NCI-H524 treated with DMSO at 0.1 percent for 48 hours (cell line): ENCODE measurements at regions not wholly inside any gene's neighbourhood (a gene's known extent, or its start where the extent isn't known, plus 50 kb on each side); places are given as distances from the start of the nearest gene placed in this dataset.

Source experiments
- DNase-seq: peaks from one replicate; lab custom pipeline; 2025; lab: John Stamatoyannopoulos, UW

DNA sequence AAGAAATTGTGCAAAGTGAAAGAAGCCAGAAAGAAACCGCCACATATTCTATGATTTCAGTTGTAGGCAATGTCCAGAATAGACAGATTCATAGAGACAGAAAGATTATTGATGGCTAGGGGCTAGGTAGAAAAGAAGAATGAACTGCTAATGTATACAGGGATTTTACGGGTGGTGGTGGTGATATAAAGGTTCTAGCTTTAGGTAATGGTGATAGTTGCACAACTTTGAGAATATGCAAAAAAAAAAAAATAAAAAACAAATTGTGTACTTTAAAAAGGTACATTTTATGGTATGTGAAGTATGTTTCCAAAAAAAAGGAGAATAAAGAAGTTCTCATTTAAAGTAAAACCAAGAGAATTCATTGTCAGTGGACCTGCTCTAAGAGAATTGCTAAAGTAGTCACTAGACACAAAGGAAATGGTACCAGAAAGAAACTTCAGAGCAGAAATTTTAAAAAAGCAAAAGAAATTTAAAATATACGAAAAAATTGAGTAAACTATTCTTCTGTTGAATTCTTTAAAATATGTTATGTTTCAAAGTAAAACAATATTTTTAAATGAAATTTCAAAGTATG, 680.1 kb downstream of the UQCRFS1 start:
- DNase-seq = no peak

DNA sequence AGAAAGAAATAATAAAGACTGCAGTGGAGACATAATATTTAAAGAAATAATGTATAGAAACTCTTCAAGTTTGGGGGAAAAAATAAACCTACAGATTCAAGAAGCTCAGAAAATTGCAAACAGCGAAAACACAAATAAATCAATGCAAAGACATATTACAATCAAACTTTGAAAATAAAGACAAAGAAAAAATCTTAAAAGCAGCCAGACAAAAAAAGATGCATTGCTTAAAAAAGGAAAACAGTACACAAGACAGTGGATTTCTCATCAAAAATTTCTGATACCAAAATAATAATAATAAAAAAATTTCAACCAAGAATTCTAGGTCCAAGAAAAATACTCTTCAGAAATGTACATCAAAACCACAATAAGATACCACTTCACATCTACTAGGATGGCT, 681.0 kb downstream of the UQCRFS1 start:
- no peak for DNase-seq

DNA sequence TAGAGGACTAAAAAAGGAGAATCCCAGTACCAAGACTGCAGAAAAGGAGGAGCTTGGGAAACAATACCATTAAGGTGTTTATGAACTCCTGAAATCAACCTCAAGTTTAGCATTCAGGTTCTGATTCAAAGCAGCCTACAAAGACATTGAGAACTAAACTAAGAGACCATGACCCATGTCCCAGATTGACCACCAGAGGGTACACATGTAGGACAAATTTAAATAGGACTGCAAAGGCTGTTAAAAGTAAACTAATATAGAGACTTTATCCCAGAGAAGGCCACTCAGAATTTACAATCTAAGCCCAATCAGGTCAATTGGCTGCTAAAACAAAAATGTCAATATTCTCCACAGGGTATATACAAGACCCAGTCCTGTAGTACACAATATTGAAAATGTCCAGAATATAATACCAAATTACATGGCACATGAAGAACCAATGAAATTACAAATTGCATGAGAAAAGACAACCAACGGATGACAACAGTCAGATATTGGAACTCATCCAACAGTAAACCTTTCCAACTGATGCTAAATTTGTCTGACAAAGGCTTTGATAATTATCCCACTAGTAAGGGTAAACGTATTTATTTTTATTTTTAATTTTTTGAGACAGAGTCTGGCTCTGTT, 682.4 kb downstream of the UQCRFS1 start:
- DNase-seq = no peak

DNA sequence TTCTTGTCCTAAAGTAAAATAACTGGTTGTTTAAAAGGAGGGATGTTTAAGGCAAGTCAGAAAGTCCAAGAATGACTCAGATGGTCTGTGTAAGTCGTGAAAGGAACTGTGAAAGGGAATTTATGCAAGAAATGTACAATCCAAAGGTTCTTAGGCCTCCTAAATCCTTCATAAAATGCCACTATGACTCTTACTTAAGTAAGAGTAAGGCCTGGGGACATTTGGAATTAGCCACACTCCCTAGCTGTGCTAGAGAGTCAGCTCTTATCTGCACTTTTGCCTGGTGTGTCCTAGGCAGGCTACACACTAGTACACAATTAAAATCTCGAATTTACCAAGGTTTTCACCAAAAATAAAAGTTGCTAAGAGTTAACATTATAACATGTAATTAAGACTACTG, 686.9 kb downstream of the UQCRFS1 start:
- no peak for DNase-seq

DNA sequence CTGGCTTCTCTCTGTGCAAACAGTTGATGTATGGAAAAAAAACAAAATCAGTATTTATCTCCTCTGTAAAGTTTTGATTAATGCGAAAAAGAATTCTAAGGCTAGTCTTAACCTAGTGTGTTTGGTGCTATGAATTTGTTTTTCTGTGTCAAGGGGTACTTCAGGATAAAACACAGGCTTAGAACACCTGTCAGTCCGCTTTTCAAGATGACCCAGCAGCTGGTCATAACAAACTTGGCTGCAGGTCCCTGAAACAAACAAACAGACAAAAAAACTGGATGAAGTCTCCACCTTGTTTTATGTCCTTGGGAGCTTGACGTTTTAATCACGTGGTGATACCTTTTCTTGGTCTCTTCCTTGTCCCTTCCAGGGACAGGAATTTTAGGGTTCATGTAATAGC, 689.3 kb downstream of the UQCRFS1 start:
- no peak for DNase-seq

DNA sequence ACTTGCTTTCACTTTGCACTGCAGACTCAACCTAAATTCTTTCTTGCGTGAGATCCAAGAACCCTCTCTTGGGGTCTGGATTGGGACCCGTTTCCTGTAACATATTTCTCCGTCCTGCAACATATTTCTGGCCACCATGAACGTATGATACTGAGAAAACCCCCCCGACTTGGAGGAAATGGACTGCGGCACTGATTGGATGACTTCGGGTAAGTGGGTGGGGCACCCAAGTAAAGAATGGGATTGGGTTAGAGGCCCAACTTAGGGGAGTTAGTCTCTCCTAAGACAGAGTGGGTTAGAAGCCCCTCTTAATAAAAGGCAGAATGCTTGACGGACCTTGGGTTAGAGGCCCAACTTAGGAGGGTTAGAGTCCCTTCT, 690.4 kb downstream of the UQCRFS1 start:
- DNase-seq = no peak

DNA sequence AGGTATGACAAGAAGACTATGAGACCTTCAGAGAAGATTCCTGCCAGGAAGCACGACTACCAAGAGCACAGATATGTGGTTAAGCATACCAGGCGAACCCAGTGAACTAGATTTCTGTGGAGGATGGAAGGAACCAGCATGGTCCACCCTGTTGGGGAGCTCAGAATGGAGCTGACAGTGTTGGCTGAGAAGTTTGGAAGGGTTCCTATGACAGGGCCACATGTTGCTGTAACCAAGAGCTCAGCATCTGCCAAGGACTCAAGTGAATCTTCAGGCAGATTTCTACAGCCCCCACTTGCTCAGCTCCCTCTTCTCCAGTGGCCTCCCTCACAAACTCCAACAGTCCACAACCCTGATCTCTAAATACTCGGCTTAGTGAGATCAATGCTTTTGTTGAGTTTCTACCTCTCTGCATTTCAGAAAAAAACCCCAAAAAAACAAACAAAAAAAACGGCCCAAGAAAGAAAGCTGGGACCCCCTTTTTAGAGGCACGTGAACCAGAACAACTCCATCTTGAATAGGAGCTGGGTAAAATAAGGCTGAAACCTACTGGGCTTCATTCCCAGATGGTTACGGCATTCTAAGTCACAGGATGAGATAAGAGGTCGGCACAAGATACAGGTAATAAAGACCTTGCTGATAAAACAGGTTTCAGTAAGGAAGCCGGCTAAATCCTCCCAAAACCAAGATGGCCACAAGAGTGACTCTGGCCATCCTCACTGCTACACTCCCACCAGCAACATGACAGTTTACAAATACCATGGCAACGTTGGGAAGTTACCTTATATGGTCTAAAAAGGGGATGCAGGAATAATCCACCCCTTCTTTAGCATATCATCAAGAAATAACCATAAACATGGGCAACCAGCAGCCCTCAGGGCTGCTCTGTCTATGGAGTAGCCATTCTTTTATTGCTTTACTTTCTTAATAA, 691.1 kb downstream of the UQCRFS1 start:
- DNase-seq = no peak

DNA sequence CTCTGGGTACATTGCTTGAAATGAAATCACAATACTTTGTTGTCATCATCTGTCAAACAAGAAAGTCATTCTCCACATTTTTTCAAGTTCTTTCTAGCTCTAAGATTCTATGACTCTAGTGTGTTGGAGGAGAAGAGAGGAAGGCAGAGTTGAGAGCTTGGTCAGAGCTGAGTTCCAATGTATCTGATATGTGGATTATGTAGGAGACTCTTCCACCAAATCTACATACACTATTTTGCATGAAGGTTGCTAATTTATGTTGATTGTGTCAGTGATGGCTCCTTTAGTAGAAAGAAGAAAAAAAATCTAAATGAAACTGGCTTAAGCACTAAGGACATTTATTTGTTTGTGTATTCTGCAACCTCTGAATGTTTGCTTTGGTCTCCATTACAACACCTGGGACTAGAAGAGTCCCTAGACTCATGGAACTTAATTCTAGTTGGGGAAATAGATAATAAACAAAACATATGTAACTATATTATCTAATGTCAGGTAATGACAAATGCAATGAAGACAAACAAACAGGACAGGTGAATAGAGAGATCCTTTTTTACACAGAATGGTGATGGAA, 691.9 kb downstream of the UQCRFS1 start:
- no peak for DNase-seq

DNA sequence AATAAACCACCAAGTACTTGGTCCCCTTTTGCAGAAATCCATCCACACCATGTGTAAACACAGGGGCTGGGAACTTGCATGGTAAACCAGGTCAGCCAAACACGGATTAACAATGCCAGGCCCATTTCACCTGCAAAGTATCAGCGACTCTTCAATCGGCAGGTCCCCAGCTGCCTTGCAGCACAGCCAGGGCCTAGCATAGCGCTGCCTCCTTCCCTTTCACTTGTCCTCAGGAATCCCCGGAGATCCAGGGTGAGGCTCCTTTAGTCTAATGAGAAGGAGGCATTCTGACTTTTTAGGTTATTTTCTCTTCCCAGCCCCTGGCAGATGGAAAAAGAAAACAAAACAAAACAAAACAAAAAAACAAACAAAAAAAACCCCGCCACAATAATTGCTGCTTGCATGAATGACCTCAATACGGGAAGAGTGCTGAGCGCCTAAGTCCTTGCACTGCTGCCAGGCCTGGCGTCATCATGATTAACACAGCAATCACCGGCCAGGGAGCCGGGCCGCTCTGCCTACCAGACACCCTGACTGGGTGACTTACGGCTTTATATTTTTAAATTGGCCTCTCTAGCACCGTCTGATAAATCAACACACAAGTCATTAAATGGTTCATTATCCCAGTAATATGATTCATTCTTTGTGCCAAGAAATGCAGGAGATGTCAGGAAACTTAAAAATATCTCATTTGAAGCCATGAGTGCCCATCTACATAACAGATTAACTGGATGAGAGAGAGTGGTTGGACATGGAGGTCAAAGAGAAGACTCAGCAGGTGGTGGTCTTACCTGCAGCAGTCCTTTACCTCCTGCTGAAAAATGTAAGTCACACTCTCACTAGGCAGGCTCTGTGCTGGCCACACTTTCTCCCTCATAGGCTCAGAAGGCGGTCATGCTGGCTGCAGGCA, 692.7 kb downstream of the UQCRFS1 start:
- no peak for DNase-seq

DNA sequence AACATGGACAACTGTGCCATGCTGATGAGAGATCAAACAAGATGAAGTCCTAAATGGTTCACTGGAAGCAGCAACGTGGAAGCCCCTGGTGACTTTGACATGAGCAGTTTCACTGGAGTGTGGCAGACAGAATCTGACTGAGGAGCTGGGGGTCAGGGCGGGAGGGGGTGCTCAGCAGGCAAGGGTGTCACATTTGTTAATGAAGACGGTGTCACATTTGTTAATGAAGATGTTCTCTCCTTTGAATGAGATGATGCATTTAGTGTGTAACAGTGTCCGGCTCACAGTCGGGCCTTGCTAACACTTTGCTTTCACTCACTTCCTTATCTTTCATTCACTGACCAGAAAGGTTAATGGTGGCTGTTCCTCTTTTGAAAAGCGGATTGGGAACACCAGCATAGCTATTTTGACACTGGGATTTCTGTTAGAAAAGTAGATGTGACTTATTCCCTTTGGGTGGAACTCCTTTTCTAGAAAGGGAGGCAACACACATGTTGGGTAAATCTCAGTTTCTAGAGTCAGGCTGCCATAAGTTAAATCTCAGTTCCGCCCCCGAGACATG, 693.7 kb downstream of the UQCRFS1 start:
- DNase-seq = no peak

DNA sequence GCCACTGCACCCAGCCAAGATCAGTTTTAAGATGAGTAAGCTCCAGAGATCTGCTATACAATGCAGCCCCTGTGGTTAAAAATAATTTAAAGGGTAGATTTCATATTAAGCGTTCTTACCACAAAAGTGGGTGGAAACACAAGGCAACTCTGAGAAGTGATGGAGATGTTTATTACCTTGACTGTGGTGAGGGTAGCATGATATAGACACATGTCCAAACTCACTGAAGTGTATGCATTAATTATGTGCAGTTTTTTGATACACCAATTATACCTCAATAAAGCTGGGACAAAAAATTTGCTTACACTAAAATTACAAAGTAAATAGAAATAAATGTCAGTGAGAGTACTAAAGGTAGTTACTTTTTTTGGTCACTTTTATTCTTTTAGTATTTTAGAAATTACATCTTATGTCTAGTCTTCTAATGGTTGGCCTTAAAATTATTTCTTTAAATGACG, 696.5 kb downstream of the UQCRFS1 start:
- no peak for DNase-seq

DNA sequence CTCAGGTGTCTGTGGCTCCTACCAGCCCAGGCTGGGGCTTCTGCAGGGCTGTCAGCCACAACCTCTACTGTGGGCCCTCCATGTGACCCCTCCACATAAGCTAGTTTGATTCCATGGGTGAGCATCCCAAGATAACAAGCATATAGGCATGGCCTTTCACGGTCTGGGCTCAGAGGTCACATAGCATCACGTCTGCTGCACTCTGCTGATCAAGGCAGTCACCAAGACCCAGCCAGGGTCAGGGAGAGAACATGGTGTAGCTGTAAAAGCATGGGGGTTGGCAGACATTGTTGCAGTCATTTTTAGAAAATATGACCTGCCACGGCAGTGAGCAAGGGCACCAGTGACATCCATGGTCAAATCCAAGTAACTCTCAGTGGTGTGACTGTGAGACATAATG, 698.8 kb downstream of the UQCRFS1 start:
- DNase-seq = no peak

DNA sequence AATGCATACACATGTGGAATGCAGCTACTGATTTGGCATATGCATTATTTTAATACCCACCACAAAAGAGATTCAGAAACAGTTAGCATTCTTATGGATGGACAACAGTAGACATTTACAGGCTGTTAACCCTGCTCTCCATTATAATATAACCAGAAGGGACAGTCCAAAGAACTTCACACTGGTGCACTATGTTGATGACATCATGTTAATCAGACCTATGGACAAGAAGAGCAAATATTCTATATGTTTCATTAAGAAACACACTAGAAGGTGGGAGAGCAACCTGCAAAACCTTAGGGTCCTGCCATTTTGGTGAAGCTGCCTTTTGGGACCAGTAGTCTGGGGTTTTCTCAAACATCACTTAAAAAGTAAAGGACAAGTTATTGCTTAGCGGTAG, 701.3 kb downstream of the UQCRFS1 start:
- DNase-seq = no peak

DNA sequence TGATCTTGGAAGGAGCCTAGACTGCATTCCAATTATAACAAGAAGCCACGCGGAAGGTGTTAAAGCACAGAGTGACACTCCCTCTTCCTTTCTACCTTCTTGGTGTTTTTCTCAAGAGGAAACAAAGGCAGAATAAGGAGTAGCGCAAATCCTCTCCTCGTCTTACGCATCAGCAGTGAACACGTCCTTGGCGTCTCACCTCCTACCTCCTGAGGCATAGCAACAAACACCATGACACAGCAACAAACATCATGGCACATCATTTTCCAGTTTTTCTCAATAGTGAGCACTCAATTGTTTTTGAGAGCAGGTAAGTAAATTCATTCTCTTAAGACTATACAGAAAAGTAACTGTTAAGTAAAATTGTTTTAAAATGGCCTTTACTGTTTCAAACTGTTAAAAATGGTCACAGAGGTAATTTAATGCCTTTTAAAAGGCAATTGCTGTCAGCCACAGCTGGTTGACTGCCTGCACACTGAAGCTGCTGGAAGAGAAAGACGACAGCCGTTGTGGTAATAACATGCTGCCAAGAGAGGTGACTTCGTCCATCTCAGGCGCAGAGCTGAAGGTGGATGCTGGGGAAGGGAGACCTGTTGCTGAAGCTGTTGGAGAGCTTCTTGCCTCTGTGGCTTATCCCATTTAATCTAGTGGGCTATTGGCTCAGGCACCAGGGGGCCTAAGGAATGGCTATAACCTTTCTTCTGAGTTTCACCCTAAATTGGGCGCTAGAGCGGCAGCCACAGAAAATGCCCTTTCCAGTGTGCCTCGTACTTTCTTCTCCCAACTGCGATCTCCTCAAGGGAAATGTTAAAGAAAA, 703.7 kb downstream of the UQCRFS1 start:
- DNase-seq = no peak

DNA sequence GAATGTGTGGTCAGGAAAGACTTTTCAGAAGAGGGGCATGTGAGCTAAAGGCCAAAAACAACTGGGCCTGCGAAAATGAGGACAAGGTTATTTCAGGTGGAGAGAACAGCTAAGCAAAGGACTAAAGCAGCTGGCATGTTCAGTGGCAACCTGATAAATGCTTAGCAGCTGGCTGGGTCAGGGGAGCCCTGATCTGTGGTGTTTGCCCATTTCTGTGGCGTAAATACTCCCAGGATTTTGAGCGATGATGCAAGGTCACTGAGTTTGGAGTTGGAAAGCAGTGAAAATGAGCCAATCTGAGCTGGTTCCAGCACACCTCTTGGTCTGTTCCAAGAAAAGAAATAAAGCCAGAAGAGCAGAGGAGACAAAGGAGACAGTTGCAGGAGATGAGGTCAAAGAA, 704.3 kb downstream of the UQCRFS1 start:
- no peak for DNase-seq

DNA sequence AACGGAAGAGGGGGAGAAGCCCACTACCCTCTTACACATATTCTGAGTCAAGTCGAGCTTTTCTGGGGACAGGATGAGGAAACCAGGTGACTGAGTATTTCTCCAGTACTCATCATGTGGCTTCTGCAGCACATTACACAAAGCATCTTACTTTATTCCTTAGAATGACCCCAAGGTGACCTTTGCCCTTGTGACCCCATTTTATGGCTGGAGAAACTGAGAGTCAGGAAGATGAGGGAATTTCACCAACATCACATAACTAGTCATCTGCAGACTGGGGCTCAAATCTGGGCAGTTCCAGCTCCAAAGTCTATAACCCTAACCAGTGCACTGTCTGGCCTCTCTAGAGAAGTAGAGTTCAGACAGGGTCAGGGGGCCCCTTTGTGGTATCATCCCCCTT, 707.0 kb downstream of the UQCRFS1 start:
- no peak for DNase-seq

DNA sequence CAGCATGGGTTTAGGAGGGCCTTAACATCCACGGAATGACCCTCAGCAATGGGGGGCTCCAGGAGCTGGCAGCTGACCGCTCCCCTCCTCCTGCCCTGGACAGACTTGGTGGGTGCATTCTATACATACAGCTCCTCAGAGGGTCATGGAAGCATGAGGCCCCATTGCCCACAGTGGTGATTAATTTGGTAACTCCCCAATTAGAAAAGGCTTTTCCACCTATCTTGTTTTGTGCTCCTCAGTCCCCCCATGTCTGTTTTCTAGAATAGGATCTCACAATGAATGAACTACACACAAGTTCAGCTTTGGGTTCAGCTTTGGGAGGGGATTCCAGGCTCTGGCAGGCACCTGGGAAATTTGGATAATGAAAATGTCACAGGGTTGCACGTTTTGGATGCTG, 707.8 kb downstream of the UQCRFS1 start:
- no peak for DNase-seq

DNA sequence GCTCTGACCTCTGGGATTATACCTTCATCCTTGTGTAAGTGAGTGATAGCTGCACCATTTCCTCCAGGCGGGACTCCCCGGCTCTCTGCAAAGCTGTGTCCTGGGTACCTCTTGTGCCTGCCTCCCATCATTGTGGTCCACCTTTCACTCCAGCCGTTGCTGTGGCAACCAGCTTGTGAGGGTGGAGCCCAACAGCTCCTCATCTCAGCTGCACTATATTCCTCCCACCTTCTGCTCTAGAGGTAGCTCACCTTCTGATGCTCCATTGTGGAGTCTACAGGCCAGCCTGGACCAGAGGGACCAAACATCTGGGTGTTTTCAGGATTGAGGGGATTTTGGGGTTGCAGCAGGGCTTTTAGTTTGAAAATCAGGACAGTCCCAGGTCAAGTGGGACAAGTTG, 708.2 kb downstream of the UQCRFS1 start:
- no peak for DNase-seq

DNA sequence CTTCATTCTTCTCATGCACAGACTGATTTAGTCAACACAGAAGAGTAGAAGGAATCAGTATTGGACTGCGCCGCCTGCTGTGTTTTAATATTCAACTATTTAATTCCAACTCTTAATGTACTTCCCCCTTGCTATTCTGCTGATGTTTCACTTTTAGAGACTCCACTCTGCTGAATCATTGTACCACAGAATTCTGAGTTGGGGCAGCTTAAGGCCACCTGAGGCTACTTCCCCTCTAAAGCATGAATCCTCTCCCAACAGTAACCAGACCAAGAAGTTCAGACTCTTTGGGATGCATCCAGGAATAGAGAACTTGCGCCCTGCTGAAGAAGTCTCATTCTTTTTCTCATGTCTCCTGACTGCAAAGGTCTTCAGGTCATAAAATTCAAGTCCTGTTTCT, 708.8 kb downstream of the UQCRFS1 start:
- no peak for DNase-seq

DNA sequence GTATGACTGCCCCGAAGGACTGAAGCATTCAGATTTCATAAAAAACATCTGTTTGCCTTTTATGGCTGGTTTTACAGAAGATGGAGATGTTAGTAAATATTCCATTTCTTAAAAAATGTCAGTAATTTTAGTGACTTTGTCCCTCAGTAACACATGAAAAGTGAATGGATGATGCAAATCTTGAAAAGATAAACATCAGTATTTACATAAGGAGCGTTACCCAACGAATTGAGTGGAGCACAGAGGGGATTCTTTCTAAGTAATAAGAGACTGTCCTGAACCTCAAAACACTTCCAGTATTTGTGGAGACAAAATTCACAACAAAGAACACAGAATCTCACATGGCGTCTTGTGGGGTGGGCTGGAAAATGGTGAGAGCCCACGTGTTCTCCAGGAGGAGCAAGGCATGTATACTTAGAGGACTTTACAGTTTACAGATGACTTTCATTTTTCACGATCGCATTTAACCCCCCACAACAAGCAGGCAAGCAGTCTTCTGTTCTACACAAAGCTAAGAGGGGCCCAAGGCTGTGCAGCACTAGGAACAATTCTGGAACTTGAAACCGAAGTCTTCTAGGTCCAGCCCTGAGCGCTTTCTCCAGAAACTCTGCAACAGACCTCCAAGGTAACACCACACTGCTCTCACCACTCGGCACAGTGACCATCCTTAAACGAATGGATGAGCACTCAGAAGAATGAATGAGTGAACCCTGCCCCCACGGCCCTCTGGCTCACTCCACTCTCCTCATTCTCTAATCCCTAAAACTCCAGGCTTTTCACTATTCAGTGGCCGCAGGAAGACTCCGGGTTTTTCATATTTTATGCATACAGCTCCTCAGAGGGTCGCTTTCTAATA, 709.8 kb downstream of the UQCRFS1 start:
- no peak for DNase-seq
